ENCODE measurements at regions not wholly inside any gene's neighbourhood (a gene's known extent, or its start where the extent isn't known, plus 50 kb on each side); places are given as distances from the start of the nearest gene placed in this dataset.

DNA sequence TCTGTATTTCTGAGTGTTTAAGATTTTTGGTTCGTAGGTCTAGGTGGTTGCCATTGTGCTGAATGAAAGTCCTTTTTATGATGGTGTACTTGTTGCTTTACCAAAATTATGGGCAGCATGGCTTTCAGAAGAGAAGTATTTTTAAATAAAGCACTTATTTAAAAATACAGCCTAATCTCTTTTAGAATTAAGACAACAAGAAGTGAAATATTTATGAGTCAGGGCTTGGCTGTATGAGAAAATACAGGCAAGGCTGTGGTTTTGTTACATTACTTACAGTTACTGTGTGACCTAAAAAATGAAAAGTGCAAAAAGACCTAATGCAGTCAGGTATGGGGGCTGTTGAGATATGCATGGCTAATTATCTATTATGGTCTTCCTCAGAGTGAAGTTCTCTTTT is 185.2 kb upstream of the PPP1R3A start:
- Histone ChIP-seq H3K27ac (ENCODE audit: extremely low read length, insufficient read depth, low read length) (no peak overlapping the region), H3K9me3 (ENCODE audit: low read length) (no peaks in the 10 kb centered on the region), H3K36me3 (replicated peaks in 1 of 2; ENCODE audit: control insufficient read depth in 1 of 2, insufficient read depth in 2 of 2, low read length in 2 of 2) (no peaks in the 10 kb centered on the region), H4K20me1 (ENCODE audit: insufficient read depth, low read length) (no peaks in the 10 kb centered on the region), H3K4me1 (ENCODE audit: insufficient read depth, low read length) (no peaks in the 10 kb centered on the region), H2AFZ (ENCODE audit: low read length) (no peak overlapping the region), H3K9ac (ENCODE audit: insufficient read depth, low read depth, low read length) (no peak overlapping the region), H3K79me2 (ENCODE audit: insufficient read depth, low read length) (no peaks in the 10 kb centered on the region), H3K4me2 (ENCODE audit: low read depth, low read length) (no peak overlapping the region), H3K4me3 (replicated peaks in 1 of 3; ENCODE audit: insufficient read depth in 1 of 3, low read depth in 2 of 3, low read length in 3 of 3) (no peak overlapping the region), H3K27me3 (ENCODE audit: control insufficient read depth in 1 of 2, insufficient read depth in 2 of 2, low read length in 2 of 2) (no peaks in the 10 kb centered on the region)
- ChIA-PET CTCF (ENCODE audit: low intra/inter-chr PET ratio, low total read pairs) (no interaction called here), POLR2A (no interaction called here)
- intact Hi-C loops (cut with micrococcal nuclease; ENCODE audit: unreplicated experiment) = no loop called here
- 0% methylated on average over 1 of the region's 1 CpG for WGBS (ENCODE audit: low lambda C conversion rate)
- BruUV-seq (replicated peaks) = no TSS peak
- no peak for DNase-seq (ENCODE audit: low spot score)
- TF ChIP-seq EHMT2 (IDR thresholded peaks at IDR 0.05; ENCODE audit: borderline replicate concordance, low read depth, low read length) = no peak
- no peak for TF ChIP-seq ZNF501 (CRISPR knock-in tag; IDR thresholded peaks at IDR 0.05)
- no peak for TF ChIP-seq HIC2 (CRISPR knock-in tag; IDR thresholded peaks at IDR 0.05; ENCODE audit: low read depth)
- no peak for TF ChIP-seq MIXL1 (CRISPR knock-in tag; IDR thresholded peaks at IDR 0.05)
- no peak for TF ChIP-seq SRF (IDR thresholded peaks at IDR 0.05; ENCODE audit: low read depth, low read length)
- no peak for TF ChIP-seq POLR2AphosphoS2 (IDR thresholded peaks at IDR 0.05; ENCODE audit: low read depth, low read length)
- no peak for TF ChIP-seq THAP8 (CRISPR knock-in tag; IDR thresholded peaks at IDR 0.05; ENCODE audit: borderline replicate concordance)
- TF ChIP-seq ZGPAT (CRISPR knock-in tag; IDR thresholded peaks at IDR 0.05) = no peak
- TF ChIP-seq NR1H2 (CRISPR knock-in tag; IDR thresholded peaks at IDR 0.05; ENCODE audit: borderline replicate concordance, low read depth) = no peak
- TF ChIP-seq PAWR (CRISPR knock-in tag; IDR thresholded peaks at IDR 0.05; ENCODE audit: borderline replicate concordance) = no peak
- no peak for TF ChIP-seq NCOA2 (CRISPR knock-in tag; IDR thresholded peaks at IDR 0.05)
- TF ChIP-seq, protein P1, sequence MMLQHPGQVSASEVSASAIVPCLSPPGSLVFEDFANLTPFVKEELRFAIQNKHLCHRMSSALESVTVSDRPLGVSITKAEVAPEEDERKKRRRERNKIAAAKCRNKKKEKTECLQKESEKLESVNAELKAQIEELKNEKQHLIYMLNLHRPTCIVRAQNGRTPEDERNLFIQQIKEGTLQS (CRISPR knock-in tag; IDR thresholded peaks at IDR 0.05) = no peak
- no peak for ATAC-seq
- in situ Hi-C loops (cut with HindIII; ENCODE audit: extremely low pct_ligation_motif_present, low pct_unique_long_range_greater_than_20kb) = no loop called here
- FAIRE-seq = no peak
